Activated B cell treated with CpG ODN at 0.5 μM for 24 hours (primary cell): ENCODE measurements at regions not wholly inside any gene's neighbourhood (a gene's known extent, or its start where the extent isn't known, plus 50 kb on each side); places are given as distances from the start of the nearest gene placed in this dataset.

Experiments used
- ATAC-seq: fragments of 200-7000 bp; cut with Tn5 transposase; one replicate; pipeline ENCODE4 v1.10.0; 2021; ENCODE audit warnings: low read depth, mild to moderate bottlenecking, moderate library complexity
- CTCF ChIA-PET: fragments of 350-600 bp; sonication (Branson Sonifier 250); formaldehyde crosslinking; loops from one replicate; lab custom pipeline; 2021; ENCODE audit warnings: antibody characterized with exemption; lab: Charles Lee
- POLR2A ChIA-PET: fragments of 350-600 bp; sonication (Branson Sonifier 250); formaldehyde crosslinking; loops from one replicate; lab custom pipeline; 2021; ENCODE audit warnings: antibody characterized with exemption; lab: Charles Lee
- DNase-seq: peaks from one replicate; pipeline ENCODE4 v3.0.0; 2022
- H3K27ac Mint-ChIP-seq: one replicate; pipeline ENCODE4 v1.8.0; 2020; ENCODE audit warnings: mixed read lengths
- H3K27me3 Mint-ChIP-seq: one replicate; pipeline ENCODE4 v1.8.0; 2021; ENCODE audit warnings: mixed read lengths
- H3K36me3 Mint-ChIP-seq: one replicate; pipeline ENCODE4 v1.8.0; 2021; ENCODE audit warnings: low read depth, mixed read lengths
- H3K4me1 Mint-ChIP-seq: one replicate; pipeline ENCODE4 v1.8.0; 2021; ENCODE audit warnings: mixed read lengths
- H3K4me3 Mint-ChIP-seq: one replicate; pipeline ENCODE4 v1.8.0; 2020; ENCODE audit warnings: mild to moderate bottlenecking, mixed read lengths
- H3K9me3 Mint-ChIP-seq: one replicate; pipeline ENCODE4 v1.8.0; 2020; ENCODE audit warnings: mixed read lengths
- intact Hi-C: fragments of 100-400 bp; cut with micrococcal nuclease; formaldehyde crosslinking; loops from one replicate; pipeline ENCODE4 v1.15.1; 2024
- TF ChIP-seq, protein P1 (sequence below): fragments of 200-600 bp; IDR thresholded peaks from one replicate; pipeline ENCODE4 v1.8.0; 2022; ENCODE audit warnings: antibody characterized with exemption, mild to moderate bottlenecking

DNA sequence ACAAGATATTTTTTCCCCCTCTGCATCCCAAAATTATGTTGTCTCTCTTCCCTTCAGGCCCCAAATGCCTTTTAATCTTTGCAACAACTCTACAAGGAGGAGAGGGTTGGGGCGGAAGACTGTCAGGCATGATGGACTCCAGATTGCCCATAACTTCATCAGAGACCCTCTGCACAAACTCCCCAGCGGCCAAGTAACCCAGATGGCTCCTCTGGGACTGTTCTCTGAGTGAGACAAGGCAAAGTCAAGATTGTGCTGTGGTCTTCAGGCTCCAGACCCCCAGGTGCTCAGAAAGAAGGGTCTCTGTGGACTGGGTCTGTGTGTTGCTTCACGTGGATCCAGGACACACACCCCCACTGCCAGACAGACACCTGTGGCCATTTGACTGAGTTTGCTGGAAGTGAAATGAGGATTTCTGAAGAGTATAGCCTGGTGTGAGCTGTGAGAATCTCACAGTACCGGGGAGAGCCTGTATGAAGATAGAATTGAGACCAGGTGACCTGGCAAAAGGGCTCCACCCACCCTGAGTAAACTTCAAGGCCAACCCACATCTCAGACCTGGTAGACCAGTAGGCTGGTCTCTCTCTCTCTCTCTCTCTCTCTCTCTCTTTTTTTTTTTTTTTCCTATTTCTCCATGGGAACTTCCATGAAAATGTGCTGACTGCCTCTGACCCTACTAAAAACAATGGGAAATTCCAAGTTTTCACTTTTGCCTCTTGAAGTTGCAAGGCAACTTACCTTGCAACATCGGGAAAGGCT is 354.1 kb downstream of the SOX9 start:
- Mint-ChIP-seq H3K27me3 (peaks cover 20% of the 10 kb centered on the region), H3K9me3 (peaks cover 2% of the 10 kb centered on the region), H3K36me3 (no peaks in the 10 kb centered on the region), H3K4me3 (no peak overlapping the region), H3K4me1 (no peaks in the 10 kb centered on the region), H3K27ac (no peak overlapping the region)
- DNase-seq = no peak
- ChIA-PET POLR2A (no interaction called here), CTCF (no interaction called here)
- intact Hi-C loops = no loop called here
- no peak for ATAC-seq
- TF ChIP-seq, protein P1, sequence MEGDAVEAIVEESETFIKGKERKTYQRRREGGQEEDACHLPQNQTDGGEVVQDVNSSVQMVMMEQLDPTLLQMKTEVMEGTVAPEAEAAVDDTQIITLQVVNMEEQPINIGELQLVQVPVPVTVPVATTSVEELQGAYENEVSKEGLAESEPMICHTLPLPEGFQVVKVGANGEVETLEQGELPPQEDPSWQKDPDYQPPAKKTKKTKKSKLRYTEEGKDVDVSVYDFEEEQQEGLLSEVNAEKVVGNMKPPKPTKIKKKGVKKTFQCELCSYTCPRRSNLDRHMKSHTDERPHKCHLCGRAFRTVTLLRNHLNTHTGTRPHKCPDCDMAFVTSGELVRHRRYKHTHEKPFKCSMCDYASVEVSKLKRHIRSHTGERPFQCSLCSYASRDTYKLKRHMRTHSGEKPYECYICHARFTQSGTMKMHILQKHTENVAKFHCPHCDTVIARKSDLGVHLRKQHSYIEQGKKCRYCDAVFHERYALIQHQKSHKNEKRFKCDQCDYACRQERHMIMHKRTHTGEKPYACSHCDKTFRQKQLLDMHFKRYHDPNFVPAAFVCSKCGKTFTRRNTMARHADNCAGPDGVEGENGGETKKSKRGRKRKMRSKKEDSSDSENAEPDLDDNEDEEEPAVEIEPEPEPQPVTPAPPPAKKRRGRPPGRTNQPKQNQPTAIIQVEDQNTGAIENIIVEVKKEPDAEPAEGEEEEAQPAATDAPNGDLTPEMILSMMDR = no peak

DNA sequence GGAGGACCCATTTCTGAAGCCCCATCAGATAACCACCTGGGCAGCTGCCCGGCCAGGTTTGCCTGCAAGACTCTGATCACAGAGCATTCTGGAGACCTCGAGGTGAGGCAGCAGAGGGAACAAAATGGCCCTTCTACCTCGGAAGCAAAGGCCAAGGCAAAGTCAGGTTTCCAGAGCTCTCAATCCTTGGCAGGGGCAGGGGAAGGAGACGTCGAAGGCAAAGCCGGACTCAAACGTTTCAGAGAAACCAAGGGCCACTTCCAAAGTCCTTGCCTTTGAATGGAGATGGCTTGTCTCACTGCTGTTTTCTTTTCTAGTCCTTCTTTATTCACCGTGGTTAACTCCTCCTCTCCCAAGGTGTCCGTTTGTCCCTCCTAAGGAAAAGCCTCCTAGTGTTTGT is 355.3 kb downstream of the SOX9 start:
- H3K9me3 Mint-ChIP-seq = peaks cover 2% of the 10 kb centered on the region
- intact Hi-C loops = no loop called here
- ChIA-PET CTCF (no interaction called here), POLR2A (interaction anchor here (0.8 kb wide), 1 partner anchor 42 kb away, joined by 12 read pairs; no protein-coding TSS in a partner anchor)
- no peak for DNase-seq
- TF ChIP-seq, protein P1 = no peak
- peaks cover 21% of the 10 kb centered on the region for H3K27me3 Mint-ChIP-seq
- H3K36me3 Mint-ChIP-seq = no peaks in the 10 kb centered on the region
- no peak overlapping the region for H3K4me3 Mint-ChIP-seq
- no peak for ATAC-seq
- no peaks in the 10 kb centered on the region for H3K4me1 Mint-ChIP-seq
- H3K27ac Mint-ChIP-seq = no peak overlapping the region

DNA sequence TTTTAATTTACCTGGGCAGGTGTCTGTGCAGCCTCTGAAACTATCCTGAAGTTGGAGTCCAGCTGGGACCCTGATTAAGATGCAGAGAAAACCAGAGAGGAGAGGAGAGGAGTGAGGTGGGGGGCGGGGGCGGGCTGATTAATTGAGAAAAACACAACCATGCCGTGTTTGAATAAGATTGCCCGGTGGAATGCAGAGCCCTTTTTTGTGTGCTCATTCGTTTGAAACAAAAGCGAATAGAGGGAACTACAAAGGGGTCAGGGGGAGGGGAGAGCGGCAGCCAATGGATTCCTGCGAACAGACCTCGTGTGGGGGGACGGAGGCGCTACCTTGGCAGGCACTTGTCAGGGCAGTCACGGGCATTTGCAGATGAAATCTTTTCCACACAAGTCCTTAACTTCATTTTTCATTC is 355.8 kb downstream of the SOX9 start:
- POLR2A ChIA-PET = interaction anchor here (0.8 kb wide), 1 partner anchor 41 kb away, joined by 12 read pairs; no protein-coding TSS in a partner anchor
- Mint-ChIP-seq H3K9me3 (peaks cover 2% of the 10 kb centered on the region), H3K36me3 (no peaks in the 10 kb centered on the region), H3K4me3 (no peak overlapping the region), H3K4me1 (no peaks in the 10 kb centered on the region), H3K27me3 (peaks cover 21% of the 10 kb centered on the region), H3K27ac (no peak overlapping the region)
- TF ChIP-seq, protein P1 = no peak
- DNase-seq (no peak), ATAC-seq (no peak)
- intact Hi-C loops = no loop called here
- CTCF ChIA-PET = no interaction called here

DNA sequence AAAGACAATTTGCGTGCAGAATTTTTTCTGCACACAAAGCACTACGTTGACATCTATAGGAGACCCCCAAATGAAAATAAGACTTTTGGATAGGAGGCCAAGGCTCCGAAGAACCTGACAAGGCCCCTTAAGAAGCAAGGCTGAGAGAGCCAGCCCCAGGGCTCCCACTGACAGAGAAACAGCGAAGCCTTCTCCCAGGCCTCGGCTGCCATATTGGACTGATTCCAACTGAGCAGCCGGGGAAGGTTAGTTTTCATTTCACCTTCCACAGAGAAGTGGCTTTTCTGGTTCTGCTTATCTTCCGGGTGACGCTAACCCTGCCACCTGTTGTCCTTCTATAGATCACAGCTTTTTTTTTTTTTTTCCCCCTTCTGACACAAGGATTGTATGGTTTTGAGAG is 356.7 kb downstream of the SOX9 start:
- Mint-ChIP-seq H3K27ac (no peak overlapping the region), H3K4me1 (no peaks in the 10 kb centered on the region), H3K9me3 (peaks cover 2% of the 10 kb centered on the region), H3K27me3 (peaks cover 20% of the 10 kb centered on the region), H3K4me3 (no peak overlapping the region), H3K36me3 (no peaks in the 10 kb centered on the region)
- ChIA-PET CTCF (no interaction called here), POLR2A (no interaction called here)
- DNase-seq = no peak
- intact Hi-C loops = no loop called here
- TF ChIP-seq, protein P1 = no peak
- ATAC-seq = no peak

GRCh38 chr17:72479113-72479512 is 358.3 kb downstream of the SOX9 start:
- Mint-ChIP-seq H3K27me3 (peaks cover 21% of the 10 kb centered on the region), H3K36me3 (no peaks in the 10 kb centered on the region), H3K4me1 (no peaks in the 10 kb centered on the region), H3K27ac (no peak overlapping the region), H3K4me3 (no peak overlapping the region), H3K9me3 (peaks cover 2% of the 10 kb centered on the region)
- intact Hi-C loops = no loop called here
- CTCF ChIA-PET = no interaction called here
- POLR2A ChIA-PET = no interaction called here
- ATAC-seq (no peak), DNase-seq (no peak)
- TF ChIP-seq, protein P1 = no peak
